ENCODE measurements at regions not wholly inside any gene's neighbourhood (a gene's known extent, or its start where the extent isn't known, plus 50 kb on each side); places are given as distances from the start of the nearest gene placed in this dataset.

DNA sequence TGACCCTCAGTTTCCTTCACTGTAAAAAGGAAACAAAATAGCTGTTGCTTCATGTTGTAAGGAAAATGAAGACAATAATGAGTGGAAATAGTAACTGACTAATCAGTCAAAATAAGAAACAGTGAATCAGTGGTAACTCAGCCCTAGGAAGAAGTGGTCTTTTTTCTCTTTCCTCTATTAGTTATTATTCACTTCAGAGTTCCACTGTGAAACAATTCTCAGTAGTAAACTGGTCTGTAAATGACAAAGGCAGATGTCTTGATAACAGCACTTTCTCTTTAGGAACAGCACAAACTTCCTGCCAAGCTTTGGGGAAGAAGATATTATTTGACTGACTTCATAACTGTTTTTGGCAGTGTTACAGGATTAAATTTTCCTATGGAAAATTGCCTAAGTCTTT, 600.5 kb upstream of the KLHL1 start:
- DNase-seq (ENCODE audit: extremely low read depth in 1 of 2, low read depth in 1 of 2), result no peak

DNA sequence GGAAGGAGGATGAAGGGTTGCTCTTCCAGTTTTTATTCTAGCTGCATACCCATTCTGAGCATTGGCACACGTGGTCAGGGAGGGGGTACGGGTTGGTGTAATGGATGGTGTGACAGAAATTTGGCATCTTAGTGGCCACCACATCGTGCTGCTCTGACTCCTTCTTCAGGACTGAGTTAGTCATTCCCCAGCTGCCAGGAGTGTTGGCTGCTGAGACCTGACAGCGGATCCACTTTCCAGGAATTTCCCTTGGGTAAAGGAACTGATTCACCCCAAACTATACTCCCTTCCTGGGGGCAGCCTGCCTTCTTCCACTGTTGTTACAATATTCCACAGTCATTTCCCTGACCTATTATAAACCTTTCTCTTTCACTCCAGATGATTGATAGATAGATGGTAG, 595.5 kb upstream of the KLHL1 start:
- no peak for DNase-seq (ENCODE audit: extremely low read depth in 1 of 2, low read depth in 1 of 2)

DNA sequence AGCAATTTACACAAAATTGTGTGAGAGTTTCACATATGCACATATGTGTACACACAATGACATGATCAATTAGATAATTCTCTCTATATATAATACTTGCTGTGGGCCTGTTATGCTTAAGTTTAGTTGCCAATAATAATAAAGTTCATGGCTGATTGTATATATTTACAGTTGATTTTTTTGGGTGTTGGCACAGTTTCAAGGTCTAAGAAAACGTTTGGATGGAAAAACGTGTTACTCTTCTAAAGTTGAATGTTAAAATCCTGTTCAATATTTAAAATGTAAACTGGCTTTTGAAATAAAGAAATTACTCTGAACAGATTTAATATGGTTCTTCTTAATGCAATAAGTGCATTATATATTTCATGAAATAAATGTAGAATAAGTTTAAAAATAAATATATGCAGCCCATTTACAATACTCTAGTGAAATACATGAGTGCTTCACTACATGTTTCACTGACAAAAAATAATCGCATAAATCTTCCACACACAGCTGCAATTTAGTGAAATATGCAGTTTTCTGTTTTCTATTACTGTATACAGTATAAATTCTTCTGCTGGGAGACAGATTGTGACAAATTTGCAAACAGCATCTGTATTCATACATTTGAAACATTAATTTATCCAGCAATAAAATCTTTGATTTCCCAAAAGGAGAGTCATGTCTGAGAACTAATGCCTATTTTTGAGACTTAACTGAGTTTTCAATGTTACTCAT, 586.9 kb upstream of the KLHL1 start:
- DNase-seq (ENCODE audit: extremely low read depth in 1 of 2, low read depth in 1 of 2), result no peak

DNA sequence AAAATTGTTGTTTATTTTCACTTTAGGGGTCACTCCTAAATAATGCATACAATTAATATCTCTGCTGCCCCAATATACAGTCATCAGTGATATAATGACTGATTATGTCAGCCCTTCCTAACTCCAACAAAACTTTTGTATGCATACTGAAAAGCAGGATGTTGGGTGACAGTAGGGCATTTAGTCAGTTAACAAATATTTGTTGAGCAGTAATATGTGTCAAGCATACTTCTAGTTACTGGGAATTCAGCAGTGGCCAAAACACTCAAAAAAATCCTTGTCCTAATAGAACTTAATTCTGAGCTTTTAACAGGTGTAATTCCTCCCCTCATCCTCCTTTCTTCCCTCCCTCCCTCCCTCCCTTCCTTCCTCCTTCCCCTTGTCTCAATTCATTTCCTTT, 560.7 kb upstream of the KLHL1 start:
- DNase-seq (ENCODE audit: extremely low read depth in 1 of 2, low read depth in 1 of 2), result no peak

DNA sequence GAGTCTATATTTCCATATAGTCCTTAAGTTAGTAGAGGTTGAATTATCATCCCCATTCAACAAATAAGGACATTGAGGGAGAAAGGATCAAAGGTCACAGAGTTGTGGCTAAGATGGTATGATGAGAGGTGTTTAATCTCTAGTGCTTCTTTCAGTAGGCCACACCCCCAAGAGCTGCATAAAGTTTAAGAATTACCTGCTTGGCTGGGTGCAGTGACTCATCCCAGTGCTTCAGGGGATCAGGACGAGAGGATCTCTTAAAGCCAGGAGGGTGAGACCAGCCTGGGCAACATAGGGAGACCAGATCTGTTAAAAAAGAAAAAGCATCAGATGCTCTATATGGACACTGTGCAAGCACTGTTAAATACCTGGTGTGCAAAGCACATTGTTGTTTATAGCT, 560.0 kb upstream of the KLHL1 start:
- no peak for DNase-seq (ENCODE audit: extremely low read depth in 1 of 2, low read depth in 1 of 2)

DNA sequence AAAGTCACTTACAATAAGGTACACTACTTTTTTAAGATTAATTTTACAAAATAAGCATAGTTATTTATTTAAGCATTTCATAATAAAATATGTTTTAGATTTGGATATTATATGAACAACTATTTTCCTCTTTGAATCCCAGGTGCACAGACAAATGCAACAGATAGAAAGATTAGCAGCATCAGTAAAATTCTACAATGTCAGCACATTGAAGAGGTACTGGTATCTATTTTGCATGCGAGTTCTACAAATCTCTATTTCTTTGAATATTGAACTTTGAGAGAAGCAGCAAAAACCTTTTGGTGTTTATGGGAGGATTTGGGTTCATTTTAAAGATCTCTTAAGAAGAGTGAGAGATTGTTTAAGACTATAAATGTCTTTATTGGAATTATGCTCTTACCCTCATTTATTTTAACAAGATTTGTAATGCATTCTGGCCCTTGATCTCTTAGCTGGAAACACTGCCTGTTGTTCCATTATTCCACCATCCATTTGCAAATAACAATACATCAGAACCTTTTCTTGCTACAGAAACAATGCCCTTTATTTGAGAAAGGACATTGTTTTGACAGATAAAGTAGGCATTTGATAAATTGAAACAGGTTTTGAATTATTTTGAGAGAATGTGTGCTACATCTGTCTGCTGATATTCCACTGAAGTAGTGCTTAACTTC, 558.8 kb upstream of the KLHL1 start:
- no peak for DNase-seq (ENCODE audit: extremely low read depth in 1 of 2, low read depth in 1 of 2)

DNA sequence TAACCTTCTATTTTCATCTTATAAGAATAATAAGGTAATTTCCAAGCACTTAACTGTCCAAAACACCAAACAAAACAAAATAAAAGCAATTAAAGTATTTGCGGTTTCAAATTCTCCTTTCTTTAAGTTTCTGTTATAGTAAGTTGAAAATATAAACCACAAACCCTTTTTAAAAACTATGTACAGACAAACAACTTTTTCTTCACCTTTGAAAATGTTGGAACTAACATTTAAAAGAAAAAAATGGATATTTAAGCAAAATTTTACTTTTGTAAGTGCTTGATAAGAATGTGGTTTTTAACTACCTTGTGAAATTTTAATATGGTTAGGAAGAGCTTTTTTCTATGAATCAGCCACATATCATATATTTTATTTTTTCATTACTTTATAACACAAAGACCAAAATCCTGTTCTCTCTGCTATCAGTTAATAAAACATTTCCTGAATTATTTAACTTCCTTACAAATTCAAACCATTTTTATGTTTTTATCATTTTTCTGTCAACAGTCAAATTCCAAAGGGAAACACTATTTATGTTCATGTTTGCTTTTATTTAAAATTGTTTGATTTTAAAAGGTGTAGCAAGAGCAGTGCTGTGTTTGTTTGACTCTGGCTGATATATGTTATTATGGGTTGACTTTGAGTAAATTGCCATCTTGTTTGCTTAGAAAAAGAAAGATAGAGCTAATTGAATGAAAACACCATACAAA, 554.1 kb upstream of the KLHL1 start:
- DNase-seq (ENCODE audit: extremely low read depth in 1 of 2, low read depth in 1 of 2), result no peak

DNA sequence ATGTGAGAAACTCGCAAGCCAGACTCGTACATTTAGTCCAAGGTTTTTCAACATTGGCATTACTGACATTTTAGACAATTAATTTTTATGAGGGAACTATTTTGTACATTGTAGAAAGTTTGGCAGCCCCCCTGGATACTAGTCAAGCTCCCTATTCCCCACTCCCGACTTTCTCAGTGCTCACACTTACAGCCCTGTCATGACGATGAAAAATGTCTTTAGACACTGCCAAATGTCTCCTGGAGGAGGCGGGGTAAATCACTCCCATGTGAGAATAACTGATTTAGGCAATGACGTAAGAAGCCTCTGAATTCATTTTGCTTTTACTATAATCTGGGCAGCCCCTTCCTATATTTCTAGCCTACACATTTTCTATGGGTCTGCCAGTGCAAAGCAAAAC, 535.8 kb upstream of the KLHL1 start:
- DNase-seq (ENCODE audit: extremely low read depth in 1 of 2, low read depth in 1 of 2), result no peak

DNA sequence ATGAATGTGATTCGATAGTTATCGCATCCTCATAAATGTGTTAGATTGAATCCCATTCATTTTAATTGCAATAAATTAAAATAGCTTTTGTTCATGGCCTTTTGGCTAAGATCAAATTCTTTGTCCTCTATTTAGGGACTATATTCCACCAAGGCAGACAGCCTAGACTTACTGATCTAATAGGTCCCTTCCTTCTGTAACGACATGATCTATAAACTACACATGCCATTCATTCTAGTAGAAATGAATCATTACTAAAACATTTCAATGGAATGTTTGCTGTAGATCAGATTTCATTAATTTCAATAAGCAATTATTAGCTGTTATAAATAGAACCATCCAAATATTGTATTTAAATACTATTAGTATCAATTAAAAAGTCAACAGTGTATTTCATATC, 526.6 kb upstream of the KLHL1 start:
- DNase-seq (ENCODE audit: extremely low read depth in 1 of 2, low read depth in 1 of 2), result no peak

DNA sequence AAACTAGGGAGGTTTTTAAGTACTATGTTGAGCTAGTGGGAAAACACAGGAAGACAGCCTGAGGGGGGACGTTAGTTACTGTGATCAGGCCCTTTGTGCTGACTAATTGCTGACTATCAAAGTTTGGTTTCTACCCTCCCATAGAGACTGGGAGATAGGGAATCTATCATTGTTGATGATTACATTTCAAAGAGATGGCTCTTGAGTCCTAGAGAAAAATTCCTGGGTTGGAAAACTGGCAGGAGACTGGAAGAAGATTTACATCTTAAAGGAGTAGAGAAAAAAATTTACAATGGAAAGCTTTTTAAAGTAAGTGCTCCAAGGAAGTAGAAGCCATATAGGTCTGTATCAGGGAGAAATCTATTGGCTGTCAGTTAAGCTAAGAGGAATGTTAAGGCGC, 522.0 kb upstream of the KLHL1 start:
- DNase-seq (ENCODE audit: extremely low read depth in 1 of 2, low read depth in 1 of 2), result no peak

DNA sequence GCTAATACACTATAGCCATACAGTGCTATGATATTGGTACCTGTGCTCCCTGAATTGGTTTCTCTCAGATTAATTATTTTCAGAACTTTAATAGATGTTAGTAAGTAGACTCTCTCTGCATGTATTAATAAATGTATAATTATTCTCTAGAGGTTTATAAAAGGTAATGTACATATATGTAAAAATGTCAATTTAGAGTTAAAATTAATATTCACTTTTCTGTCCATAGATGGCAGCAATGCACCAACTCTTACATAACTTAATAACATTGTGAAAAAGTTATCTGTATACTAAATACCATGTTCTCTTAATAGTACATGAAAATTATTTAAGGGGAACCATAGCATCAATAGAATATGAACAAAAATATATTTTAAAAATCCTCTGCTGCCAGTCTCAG, 515.0 kb upstream of the KLHL1 start:
- DNase-seq (ENCODE audit: extremely low read depth in 1 of 2, low read depth in 1 of 2), result no peak

DNA sequence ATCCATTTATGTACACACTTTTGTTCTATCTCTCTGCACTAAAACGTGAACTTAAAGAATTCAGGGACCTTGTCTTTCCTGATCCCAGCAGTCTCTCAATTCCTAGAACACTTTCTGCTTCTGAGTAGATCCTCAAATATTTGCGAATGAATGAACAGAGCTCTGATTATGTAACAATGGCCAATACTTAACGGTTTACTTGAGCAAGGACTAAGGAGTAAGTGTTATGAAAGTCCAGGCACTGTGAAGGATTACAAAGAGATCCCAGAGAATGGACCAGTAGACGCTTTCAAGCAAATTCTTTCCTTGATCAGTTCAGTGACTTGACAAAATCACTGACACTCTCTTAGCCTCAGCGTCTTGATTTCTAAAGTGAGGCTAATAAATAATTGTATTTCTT, 514.5 kb upstream of the KLHL1 start:
- DNase-seq (ENCODE audit: extremely low read depth in 1 of 2, low read depth in 1 of 2), result no peak

DNA sequence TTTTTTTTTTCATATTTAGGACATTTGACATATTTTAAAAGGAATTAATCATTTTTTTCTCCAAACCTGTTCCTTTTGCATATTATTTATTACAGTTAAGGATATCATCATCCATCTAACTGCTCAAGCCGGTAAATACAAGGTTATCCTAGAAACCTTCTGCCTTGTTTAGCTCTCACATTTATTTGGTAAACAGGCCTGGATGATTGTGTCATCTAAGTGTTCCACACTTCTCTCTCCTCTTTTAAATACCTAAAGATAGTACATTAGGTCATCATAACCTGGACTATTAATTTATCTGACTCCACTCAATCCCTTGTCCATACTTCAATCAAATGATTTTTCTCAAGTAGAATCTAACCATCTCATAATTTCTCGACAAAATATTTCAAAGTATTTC, 511.7 kb upstream of the KLHL1 start:
- no peak for DNase-seq (ENCODE audit: extremely low read depth in 1 of 2, low read depth in 1 of 2)

DNA sequence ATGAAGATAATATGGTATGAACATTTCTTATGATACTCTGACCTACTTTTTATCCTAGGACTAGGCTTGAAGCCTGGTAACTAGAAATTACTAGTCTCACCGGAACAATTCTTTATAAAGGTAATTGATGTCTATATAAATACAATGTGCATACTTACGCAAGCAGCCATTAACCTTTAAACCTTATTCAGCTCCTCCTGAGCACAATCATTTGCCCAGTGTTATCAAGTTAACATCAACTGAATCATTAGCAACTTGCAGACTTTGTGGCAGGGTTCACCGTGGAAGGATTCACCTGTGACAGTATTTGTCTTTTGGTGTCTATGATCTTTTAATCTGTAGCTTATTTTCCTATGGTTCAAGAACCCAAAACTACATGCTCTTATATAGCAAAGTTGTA, 508.6 kb upstream of the KLHL1 start:
- no peak for DNase-seq (ENCODE audit: extremely low read depth in 1 of 2, low read depth in 1 of 2)

DNA sequence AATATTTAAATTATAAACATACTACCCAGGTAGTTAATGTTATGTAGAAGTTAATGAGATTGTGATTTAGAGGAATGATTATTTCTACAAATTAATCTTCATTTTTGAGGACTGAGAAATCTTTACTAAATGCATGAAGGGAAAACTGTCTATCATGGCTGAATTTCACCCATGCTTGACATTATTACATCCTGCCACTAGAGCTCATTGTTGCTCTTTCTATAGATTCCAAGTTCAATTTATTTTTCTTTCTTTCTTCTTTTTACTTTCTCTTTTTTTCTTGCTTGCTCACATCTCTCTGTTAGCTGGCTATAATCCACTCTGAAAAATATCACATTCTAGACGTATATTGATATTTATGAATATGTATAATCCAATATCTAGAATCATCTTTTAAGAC, 505.0 kb upstream of the KLHL1 start:
- no peak for DNase-seq (ENCODE audit: extremely low read depth in 1 of 2, low read depth in 1 of 2)

DNA sequence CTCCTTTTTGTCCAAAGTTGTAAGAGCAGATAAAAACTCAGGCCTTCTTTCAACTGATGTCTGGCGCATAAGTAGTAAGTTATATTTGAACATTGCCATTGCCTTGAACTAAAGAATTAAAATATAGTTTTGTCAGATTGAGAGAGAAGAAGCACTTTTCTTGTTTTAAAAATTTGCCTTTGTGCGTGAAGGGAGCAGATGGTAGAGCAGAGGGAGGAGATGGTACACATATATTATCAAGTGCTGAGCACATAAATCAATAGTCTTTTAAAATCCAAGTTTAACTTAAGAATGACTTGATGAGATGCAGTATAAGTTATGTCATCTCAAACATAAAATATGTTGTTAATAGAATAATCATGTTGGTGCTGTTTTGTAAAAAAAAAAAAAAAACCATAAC, 504.6 kb upstream of the KLHL1 start:
- no peak for DNase-seq (ENCODE audit: extremely low read depth in 1 of 2, low read depth in 1 of 2)

DNA sequence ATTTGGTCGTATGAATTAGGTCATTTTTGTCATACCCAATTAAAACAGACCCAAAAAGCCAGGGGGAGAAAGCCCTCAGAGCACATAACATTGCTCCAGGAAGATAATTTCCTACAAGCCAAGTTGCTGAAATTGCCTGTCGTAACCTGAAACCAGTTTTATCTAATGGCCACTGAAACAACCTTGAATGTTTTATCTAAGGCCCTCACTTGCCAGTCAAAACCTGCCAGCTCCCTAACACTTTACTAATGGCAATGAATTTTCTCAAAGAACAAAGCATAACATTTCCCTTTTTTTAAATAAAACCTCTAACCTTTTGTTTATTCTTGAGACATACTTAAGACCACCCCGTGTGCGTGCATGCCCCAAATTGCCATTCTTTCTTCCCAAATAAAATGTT, 496.2 kb upstream of the KLHL1 start:
- no peak for DNase-seq (ENCODE audit: extremely low read depth in 1 of 2, low read depth in 1 of 2)

DNA sequence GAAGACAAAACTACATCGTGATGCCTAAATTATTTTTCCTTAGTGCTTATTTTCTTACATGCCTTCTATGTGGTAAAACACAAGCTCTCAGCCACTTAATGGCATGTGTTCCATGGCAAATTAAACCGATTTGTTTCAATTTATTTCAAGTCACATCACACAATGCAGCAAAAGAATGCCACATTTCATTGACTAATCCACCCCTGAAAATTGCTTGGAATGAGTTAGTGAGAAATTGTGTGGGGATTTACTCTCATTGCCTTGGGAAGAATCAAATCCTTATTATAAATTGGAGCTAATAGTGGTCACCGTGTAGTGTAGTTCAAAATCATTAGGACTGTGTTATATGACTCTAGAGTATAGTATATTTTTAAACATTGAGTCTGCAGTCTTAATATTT, 485.5 kb upstream of the KLHL1 start:
- no peak for DNase-seq (ENCODE audit: extremely low read depth in 1 of 2, low read depth in 1 of 2)

DNA sequence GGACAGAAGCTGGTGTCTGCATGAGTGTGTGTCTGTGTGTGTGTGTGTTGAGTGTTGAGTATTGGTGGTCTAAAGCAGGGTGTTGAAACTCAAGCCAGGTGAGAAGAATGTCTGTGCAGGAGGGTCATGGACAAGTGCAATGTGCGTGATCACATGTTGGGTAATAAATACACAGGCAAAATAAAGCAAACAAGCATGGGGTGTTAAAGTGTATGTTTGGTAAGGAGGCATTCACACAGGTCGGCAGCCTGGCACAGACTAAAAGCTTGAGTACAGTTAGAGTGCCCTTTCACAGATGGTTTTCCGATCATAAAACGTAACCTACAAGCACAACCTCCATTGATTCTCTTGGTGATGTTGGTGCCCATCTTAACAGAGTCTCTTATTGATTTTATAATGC, 476.9 kb upstream of the KLHL1 start:
- DNase-seq (ENCODE audit: extremely low read depth in 1 of 2, low read depth in 1 of 2), result no peak

DNA sequence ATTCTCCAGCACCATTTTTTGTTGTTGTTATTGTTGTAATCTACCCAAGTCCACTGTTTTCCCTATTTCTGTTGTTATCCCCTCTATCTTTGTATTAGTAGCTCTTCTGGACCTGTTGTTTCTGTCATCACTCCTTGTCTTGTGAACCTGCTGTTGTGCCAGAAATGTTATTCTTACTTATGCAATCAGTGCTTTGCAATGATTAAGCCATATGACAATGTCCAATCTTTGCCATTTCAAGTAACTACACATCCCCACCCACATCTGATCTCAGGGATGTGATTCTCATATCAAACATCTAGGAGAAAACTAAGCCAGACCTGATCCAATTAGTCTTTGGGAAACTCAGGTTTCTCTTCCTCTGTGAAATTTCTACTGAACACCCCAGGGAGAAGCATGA, 472.6 kb upstream of the KLHL1 start:
- no peak for DNase-seq (ENCODE audit: extremely low read depth in 1 of 2, low read depth in 1 of 2)

DNA sequence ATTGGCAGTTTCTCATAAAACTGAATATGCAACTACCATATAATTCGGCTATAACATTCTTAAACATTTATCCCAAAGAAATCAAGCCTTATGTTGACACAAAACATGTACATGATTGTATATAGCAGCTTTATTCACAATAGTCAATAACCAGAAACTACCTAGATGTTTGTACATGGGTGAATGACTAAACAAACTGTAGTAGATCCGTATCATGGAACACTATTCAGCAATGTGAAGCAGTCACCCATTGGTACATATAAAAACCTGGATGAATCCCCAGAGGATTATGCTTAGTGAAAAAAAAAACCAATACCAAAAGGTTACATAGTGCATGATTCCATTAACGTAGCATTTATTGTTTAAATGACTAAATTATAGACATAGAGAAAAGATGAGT, 471.7 kb upstream of the KLHL1 start:
- no peak for DNase-seq (ENCODE audit: extremely low read depth in 1 of 2, low read depth in 1 of 2)

DNA sequence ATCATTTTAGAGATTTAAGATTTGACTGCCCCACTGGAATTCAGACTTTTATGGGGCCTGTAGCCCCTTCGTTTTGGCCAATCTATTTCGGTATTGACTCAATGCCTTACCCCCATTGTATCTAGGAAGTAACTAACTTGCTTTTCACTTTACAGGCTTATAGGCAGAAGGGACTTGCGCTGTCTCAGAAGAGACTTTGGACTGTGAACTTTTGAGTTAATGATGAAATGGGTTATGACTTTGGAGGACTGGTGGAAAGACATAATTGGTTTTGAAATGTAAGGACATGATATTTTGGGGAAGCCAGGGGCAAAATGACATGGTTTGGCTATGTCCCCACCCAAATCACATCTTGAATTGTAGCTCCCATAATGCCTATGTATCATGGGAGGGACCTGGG, 463.0 kb upstream of the KLHL1 start:
- no peak for DNase-seq (ENCODE audit: extremely low read depth in 1 of 2, low read depth in 1 of 2)

All from stimulated activated CD8-positive, alpha-beta memory T cell treated with anti-CD3 and anti-CD28 coated beads, Interleukin-7, amount 100 ng/mL, for 48 hours (primary cell).